GM20000 (cell line): ENCODE measurements at regions not wholly inside any gene's neighbourhood (a gene's known extent, or its start where the extent isn't known, plus 50 kb on each side); places are given as distances from the start of the nearest gene placed in this dataset.
"Not testable (repeated sequence)": the region's sequence is repeated elsewhere in the genome, so short reads cannot be mapped to it uniquely, and the experiment has no call there.

Experiments
- DNase-seq: peaks from one replicate; pipeline ENCODE4 v3.0.0; 2012; ENCODE audit warnings: low spot score
- TF ChIP-seq, protein P1 (sequence below): IDR thresholded peaks from 2 replicates; pipeline ENCODE4 v1.5.1; 2012; ENCODE audit warnings: mild to moderate bottlenecking, control low read depth; ENCODE audit errors: extremely low read depth, missing control alignments

DNA sequence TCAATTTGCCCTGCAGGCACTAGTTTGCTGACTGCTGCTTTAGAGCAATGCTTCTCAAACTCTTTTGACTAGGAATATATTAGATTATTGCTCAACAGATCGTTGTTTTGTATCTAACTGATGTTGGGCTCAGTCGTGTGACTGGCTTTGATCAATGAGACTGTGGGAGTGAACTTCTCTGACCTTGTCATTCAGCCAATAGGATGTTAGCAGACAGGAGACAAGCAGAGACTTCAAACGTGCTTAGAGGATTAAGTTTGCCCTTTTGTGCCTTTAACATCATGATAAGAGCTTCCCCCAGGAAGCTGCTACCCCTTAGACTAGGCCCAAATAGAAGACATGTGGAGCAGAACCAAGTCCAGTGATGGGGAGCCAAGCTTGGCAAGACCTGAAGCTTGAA lies 76.7 kb upstream of the ELK3 start:
- TF ChIP-seq, protein P1, sequence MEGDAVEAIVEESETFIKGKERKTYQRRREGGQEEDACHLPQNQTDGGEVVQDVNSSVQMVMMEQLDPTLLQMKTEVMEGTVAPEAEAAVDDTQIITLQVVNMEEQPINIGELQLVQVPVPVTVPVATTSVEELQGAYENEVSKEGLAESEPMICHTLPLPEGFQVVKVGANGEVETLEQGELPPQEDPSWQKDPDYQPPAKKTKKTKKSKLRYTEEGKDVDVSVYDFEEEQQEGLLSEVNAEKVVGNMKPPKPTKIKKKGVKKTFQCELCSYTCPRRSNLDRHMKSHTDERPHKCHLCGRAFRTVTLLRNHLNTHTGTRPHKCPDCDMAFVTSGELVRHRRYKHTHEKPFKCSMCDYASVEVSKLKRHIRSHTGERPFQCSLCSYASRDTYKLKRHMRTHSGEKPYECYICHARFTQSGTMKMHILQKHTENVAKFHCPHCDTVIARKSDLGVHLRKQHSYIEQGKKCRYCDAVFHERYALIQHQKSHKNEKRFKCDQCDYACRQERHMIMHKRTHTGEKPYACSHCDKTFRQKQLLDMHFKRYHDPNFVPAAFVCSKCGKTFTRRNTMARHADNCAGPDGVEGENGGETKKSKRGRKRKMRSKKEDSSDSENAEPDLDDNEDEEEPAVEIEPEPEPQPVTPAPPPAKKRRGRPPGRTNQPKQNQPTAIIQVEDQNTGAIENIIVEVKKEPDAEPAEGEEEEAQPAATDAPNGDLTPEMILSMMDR: no peak

DNA sequence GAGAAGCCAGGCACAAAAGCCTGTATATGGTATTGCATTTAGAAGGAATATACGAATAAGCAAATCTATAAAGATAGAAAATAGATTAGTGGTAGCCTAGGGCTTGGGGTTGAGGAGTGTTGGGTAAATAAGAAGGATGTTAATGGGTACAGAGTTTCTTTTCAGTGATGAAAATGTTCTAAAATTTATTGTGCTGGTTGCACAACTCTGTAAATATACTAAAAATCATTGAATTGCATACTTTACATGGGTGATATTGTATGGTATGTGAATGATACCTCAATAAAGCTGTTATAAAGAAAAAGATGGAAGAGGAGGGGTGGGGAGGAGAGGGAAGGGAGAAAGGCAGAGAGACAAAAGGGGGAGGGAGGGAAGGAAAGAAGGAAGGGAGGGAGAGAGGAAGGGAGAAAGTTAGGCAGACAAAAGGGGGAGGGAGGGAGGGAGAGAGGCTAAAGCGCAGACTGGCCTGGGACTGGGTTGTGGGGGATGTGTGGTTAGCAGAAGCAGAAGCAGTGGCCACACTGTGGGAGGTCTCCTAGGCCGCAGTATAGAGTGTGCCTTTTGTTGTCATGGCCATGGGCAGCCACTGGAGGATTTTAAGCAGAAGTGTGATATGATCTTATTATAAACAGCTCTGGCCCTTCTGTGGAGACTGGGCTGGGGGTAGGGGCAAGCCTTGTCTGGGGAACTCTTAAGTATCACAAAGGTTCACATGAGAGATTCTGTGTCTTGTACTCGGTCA lies 73.6 kb upstream of the ELK3 start:
- peak; percentile 76 for DNase-seq
- TF ChIP-seq, protein P1: no peak

More for the DNA sequence above, 76.7 kb upstream of the ELK3 start:
- no peak for DNase-seq

DNA sequence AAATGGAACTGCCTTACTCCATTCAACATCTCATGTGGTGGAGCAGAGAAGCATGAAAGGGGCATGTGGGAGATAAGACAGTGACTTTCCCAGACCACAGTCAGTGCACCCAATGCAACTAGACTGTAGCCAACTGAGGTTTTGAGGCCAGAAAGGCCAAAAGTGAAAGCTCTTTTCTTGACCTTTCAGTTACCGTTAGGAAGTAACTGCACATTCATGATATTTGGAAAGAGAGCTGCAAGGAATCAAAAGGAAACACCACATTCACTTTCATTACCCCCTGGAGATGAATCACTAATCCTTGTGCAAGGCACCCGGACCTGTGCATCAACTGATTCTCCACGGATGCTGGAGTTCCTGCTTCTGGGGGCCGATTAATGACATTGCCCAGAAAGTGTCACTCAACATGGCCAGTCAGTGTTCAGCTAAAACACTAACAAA lies 72.9 kb upstream of the ELK3 start:
- TF ChIP-seq, protein P1: no peak
- DNase-seq: peak; percentile 61

DNA sequence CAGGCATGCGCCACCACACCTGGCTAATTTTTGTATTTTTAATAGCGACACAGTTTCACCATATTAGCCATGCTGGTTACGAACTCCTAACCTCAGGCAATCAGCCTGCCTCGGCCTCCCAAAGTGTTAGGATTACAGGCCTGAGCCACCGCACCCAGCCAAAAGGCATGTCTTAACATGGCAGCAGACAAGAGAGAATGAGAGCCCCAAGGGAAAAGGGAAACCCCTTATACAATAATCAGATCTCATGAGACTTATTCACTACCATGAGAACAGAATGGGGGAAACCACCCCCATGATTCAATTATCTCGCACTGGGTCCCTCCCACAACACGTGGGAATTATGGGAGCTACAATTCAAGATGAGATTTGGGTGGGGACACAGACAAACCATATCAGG lies 65.9 kb upstream of the ELK3 start:
- not testable (repeated sequence) for DNase-seq

DNA sequence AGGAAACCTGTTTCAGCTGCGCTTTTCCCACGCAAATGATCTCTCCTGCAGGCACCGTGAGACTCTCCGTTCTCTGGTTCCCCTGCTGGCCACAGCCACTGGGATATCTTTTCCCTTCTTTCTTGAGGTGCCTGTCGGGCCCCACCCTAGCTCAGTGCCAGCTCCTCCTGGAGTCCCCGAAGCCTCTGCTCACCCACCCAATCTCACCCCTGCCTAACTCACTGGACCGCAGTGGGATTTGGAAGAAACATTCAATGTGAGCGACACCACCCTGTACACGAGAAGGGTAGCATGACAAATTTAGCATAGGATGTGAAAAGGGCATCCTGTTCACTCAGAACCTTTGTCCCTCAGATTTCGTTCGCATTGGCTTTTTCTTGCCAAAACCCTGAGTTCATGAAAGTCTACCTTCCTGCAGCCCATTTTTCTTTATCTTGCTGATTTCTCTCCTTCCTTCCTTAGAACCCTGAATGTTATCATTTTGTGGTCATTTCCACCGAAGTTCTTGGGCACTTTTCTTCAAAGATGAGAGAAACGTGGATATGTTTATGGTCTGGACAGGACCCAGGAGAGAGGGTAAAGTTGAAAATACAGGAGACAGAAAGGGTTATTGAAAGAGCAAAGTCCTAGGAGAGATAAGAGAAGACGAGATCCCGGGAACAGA lies 63.6 kb upstream of the ELK3 start:
- TF ChIP-seq, protein P1: no peak

DNA sequence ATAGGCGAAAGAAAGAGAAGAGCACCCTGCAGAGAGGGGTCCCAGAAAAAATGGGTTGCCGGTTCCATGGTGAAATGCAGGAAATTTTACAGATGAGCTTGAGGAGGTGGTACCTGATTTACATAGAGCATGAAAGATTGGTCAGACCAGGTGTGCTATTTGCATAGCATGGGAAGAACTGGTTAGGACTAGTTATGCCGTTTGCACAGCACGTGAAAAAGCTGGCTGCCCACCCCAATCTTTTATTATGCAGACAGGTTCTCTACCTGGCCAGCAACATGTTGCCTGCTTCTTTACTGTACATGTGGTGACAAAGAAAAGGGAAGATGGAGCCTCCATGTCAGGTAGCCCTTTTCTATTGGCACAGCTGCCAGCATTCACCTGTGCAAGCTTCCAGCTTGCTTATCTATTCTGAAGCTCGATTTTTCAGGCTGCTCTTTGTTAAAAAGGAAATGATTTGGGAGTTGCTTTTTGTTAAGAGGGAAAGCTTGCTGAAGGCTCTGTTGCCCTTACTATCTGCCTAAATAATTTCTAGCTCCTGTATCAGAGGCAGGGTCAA lies 62.9 kb upstream of the ELK3 start:
- DNase-seq: no peak
- TF ChIP-seq, protein P1: no peak

More for the DNA sequence above, 63.6 kb upstream of the ELK3 start:
- no peak for DNase-seq

DNA sequence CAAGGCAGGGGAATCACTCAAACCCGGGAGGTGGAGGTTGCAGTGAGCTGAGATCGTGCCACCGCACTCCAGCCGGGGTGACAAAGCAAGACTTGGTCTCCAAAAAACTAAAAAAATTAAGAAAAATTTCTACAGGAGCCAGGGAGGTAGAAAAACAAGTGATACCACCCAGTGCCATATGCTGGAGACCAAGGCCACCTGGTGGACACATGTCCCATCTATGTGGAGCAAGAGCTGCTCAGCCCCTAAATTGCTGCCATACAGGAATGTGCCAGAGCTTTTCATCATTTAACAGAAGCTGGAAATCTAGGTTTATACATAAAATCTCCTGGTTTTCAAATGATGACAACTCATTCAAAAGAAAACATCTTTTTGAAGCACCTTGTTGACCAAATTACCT lies 61.4 kb upstream of the ELK3 start:
- TF ChIP-seq, protein P1: peak; percentile 6
- no peak for DNase-seq

DNA sequence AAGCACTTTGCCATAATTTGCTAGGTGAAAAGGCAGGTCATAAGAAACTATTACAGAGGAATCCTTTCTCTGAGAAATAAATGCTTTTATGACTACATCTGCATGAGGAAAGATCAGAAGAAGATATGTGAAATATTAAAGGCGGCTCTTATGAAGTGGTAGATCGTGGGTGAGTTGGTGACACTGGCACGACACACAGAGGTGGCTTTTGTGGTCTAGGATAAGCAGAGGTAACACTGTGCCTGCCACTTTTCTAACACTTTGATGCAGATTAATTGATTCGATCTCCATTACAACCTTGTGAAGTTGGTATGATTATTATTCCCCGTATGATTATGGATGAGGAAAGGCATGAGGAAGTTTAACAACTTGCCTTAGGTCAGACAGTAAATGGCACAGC lies 60.0 kb upstream of the ELK3 start:
- TF ChIP-seq, protein P1: no peak
- no peak for DNase-seq
